GM19438 (cell line): ENCODE measurements at regions not wholly inside any gene's neighbourhood (a gene's known extent, or its start where the extent isn't known, plus 50 kb on each side); places are given as distances from the start of the nearest gene placed in this dataset.

Source experiments
- ATAC-seq: cut with Tn5 transposase; IDR thresholded peaks from one replicate; pipeline ENCODE4 v1.9.1; 2021; ENCODE audit warnings: low read depth; ENCODE audit not compliant: unreplicated experiment

GRCh38 chr3:117761703-117762620 is 1052.4 kb downstream of the TUSC7 start:
- ATAC-seq: no peak

GRCh38 chr3:117762621-117763037 is 1053.0 kb downstream of the TUSC7 start:
- ATAC-seq: no peak

GRCh38 chr3:117763561-117763960 is 1054.0 kb downstream of the TUSC7 start:
- ATAC-seq: no peak

- ATAC-seq: no peak
These were observed 1059.0 kb downstream of the TUSC7 start for GRCh38 chr3:117768581-117768980.

- no peak for ATAC-seq
These were observed 1064.6 kb downstream of the TUSC7 start for GRCh38 chr3:117774130-117774529.

- no peak for ATAC-seq
These were observed 1076.8 kb downstream of the TUSC7 start for GRCh38 chr3:117786349-117786748.

- ATAC-seq: no peak
These were observed 1078.5 kb downstream of the TUSC7 start for GRCh38 chr3:117788061-117788460.

GRCh38 chr3:117788506-117788905 is 1078.9 kb downstream of the TUSC7 start:
- no peak for ATAC-seq

GRCh38 chr3:117790235-117790987 is 1080.8 kb downstream of the TUSC7 start:
- no peak for ATAC-seq

- ATAC-seq: no peak
These were observed 1084.2 kb downstream of the TUSC7 start for GRCh38 chr3:117793622-117794265.

- no peak for ATAC-seq
These were observed 1088.6 kb downstream of the TUSC7 start for GRCh38 chr3:117798221-117798620.

- no peak for ATAC-seq
These were observed 1089.3 kb downstream of the TUSC7 start for GRCh38 chr3:117798687-117799386.

- ATAC-seq: no peak
These were observed 1089.8 kb downstream of the TUSC7 start for GRCh38 chr3:117799387-117799735.

- ATAC-seq: no peak
These were observed 1092.3 kb downstream of the TUSC7 start for GRCh38 chr3:117801912-117802239.

GRCh38 chr3:117809186-117810081 is 1099.9 kb downstream of the TUSC7 start:
- ATAC-seq: no peak

- no peak for ATAC-seq
These were observed 1102.2 kb downstream of the TUSC7 start for GRCh38 chr3:117811786-117812185.

- ATAC-seq: no peak
These were observed 1105.4 kb downstream of the TUSC7 start for GRCh38 chr3:117814975-117815374.

GRCh38 chr3:117817103-117817502 is 1107.5 kb downstream of the TUSC7 start:
- ATAC-seq: no peak

- ATAC-seq: no peak
These were observed 1109.0 kb downstream of the TUSC7 start for GRCh38 chr3:117818592-117818991.
